SIG-M5 treated with dmso at 0.1 percent for 504 hours (cell line): ENCODE measurements at regions not wholly inside any gene's neighbourhood (a gene's known extent, or its start where the extent isn't known, plus 50 kb on each side); places are given as distances from the start of the nearest gene placed in this dataset.

Experiments used
- DNase-seq: peaks from one replicate; lab custom pipeline; 2025; ENCODE audit not compliant: unreplicated experiment; lab: John Stamatoyannopoulos, UW

- DNase-seq = no peak
These were observed 671.3 kb downstream of the MRPL39 start for GRCh38 chr21:24935991-24936390.

GRCh38 chr21:24910591-24910990 is 696.7 kb downstream of the MRPL39 start:
- DNase-seq = no peak

GRCh38 chr21:24903994-24904635 is 703.2 kb downstream of the MRPL39 start:
- DNase-seq = no peak

GRCh38 chr21:24899138-24899537 is 708.1 kb downstream of the MRPL39 start:
- no peak for DNase-seq

GRCh38 chr21:24897883-24898282 is 709.4 kb downstream of the MRPL39 start:
- no peak for DNase-seq

- no peak for DNase-seq
These were observed 710.6 kb downstream of the MRPL39 start for GRCh38 chr21:24896735-24897124.

GRCh38 chr21:24895885-24896734 is 711.2 kb downstream of the MRPL39 start:
- peak; percentile 34 for DNase-seq

GRCh38 chr21:24894324-24894723 is 713.0 kb downstream of the MRPL39 start:
- no peak for DNase-seq

GRCh38 chr21:24890021-24890420 is 717.3 kb downstream of the MRPL39 start:
- no peak for DNase-seq

- no peak for DNase-seq
These were observed 725.8 kb downstream of the MRPL39 start for GRCh38 chr21:24881506-24881905.

GRCh38 chr21:24870633-24871032 is 736.6 kb downstream of the MRPL39 start:
- no peak for DNase-seq

GRCh38 chr21:24869862-24870261 is 737.4 kb downstream of the MRPL39 start:
- DNase-seq = no peak

GRCh38 chr21:24868117-24868516 is 739.2 kb downstream of the MRPL39 start:
- DNase-seq = no peak

- no peak for DNase-seq
These were observed 745.8 kb downstream of the MRPL39 start for GRCh38 chr21:24861471-24861870.

GRCh38 chr21:24856326-24856725 is 751.0 kb downstream of the MRPL39 start:
- no peak for DNase-seq

GRCh38 chr21:24852610-24853195 is 754.6 kb downstream of the MRPL39 start:
- DNase-seq = no peak

GRCh38 chr21:24850121-24850520 is 757.2 kb downstream of the MRPL39 start:
- DNase-seq = no peak

GRCh38 chr21:24844671-24845070 is 762.6 kb downstream of the MRPL39 start:
- no peak for DNase-seq

GRCh38 chr21:24840287-24840686 is 767.0 kb downstream of the MRPL39 start:
- DNase-seq = no peak

GRCh38 chr21:24832961-24833360 is 774.3 kb downstream of the MRPL39 start:
- no peak for DNase-seq

- DNase-seq = no peak
These were observed 777.9 kb downstream of the MRPL39 start for GRCh38 chr21:24829397-24829796.

GRCh38 chr21:24826822-24827221 is 780.5 kb downstream of the MRPL39 start:
- no peak for DNase-seq
